ENCODE measurements at regions not wholly inside any gene's neighbourhood (a gene's known extent, or its start where the extent isn't known, plus 50 kb on each side); places are given as distances from the start of the nearest gene placed in this dataset.

DNA sequence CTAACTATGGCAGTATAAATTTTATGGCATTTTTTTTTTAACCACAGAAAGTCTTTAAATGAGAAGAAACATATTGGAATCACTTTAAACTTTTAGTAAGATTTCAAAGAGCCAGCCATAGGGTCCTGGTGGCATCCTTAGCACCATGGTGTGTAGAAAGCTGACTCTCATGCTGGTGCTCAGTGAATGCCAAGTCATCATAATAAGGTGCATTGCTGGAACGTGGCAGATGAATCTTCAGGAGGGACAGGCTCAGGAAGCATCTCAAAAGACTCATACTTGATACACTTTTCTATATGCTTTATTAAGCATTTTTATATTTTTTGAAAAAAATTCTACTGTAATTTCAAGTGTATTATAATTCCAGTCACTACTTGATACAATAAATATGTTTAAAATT, 274.2 kb downstream of the ZIC4 start:
- no peaks in the 10 kb centered on the region for H3K9me2 ChIP-seq (replicated peaks; ENCODE audit: control insufficient read depth, low read length)
- no peaks in the 10 kb centered on the region for H3K79me2 ChIP-seq (ENCODE audit: control insufficient read depth, low read length)
- no peaks in the 10 kb centered on the region for H3K27me3 ChIP-seq (ENCODE audit: control insufficient read depth, low read length)
- peaks cover 4% of the 10 kb centered on the region; the same call in 1 of the 2 replicates for H3K9me3 ChIP-seq (ENCODE audit: control insufficient read depth, insufficient read depth, low read length)
- TF ChIP-seq, protein P1, sequence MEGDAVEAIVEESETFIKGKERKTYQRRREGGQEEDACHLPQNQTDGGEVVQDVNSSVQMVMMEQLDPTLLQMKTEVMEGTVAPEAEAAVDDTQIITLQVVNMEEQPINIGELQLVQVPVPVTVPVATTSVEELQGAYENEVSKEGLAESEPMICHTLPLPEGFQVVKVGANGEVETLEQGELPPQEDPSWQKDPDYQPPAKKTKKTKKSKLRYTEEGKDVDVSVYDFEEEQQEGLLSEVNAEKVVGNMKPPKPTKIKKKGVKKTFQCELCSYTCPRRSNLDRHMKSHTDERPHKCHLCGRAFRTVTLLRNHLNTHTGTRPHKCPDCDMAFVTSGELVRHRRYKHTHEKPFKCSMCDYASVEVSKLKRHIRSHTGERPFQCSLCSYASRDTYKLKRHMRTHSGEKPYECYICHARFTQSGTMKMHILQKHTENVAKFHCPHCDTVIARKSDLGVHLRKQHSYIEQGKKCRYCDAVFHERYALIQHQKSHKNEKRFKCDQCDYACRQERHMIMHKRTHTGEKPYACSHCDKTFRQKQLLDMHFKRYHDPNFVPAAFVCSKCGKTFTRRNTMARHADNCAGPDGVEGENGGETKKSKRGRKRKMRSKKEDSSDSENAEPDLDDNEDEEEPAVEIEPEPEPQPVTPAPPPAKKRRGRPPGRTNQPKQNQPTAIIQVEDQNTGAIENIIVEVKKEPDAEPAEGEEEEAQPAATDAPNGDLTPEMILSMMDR (IDR thresholded peaks at IDR 0.05; ENCODE audit: low read depth, low read length, poor library complexity, severe bottlenecking) = no peak
- no peak for TF ChIP-seq EZH2phosphoT487 (IDR thresholded peaks at IDR 0.05; ENCODE audit: borderline replicate concordance, low read length)
- no peaks in the 10 kb centered on the region for H3K36me3 ChIP-seq (ENCODE audit: control insufficient read depth, low read length)
- H3K27ac ChIP-seq (ENCODE audit: low read depth, low read length) = no peak overlapping the region
- H4K20me1 ChIP-seq (ENCODE audit: control insufficient read depth, insufficient read depth, low read depth, low read length) = no peaks in the 10 kb centered on the region
- no peak overlapping the region for H3K4me2 ChIP-seq (ENCODE audit: low read length)
- no peak overlapping the region for H3K4me3 ChIP-seq (ENCODE audit: low read length)
- no peaks in the 10 kb centered on the region for H3K4me1 ChIP-seq (ENCODE audit: control insufficient read depth, low read length)
- H3F3A ChIP-seq (ENCODE audit: control insufficient read depth, insufficient read depth) = no peaks in the 10 kb centered on the region

DNA sequence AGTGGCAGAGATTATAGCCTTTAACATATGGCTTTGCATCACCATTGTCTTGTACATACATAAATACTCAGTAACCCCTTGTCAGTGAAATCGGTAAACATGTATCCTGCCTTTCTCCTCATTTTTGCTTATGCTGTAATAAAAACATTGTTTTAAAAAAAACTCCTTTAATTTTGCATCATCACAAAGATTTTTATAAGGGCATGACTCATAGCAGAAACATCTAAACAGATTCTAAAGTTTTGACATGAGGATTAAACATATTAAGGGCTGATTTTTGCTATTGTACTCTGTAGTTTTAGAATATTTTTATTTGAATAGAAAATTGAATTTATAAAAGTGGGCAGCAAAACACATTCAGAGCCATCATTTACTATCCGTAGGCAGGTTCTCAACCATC, 275.9 kb downstream of the ZIC4 start:
- Histone ChIP-seq H3K4me1 (ENCODE audit: control insufficient read depth, low read length) (no peaks in the 10 kb centered on the region), H3K36me3 (ENCODE audit: control insufficient read depth, low read length) (no peaks in the 10 kb centered on the region), H4K20me1 (ENCODE audit: control insufficient read depth, insufficient read depth, low read depth, low read length) (no peaks in the 10 kb centered on the region), H3K79me2 (ENCODE audit: control insufficient read depth, low read length) (no peaks in the 10 kb centered on the region), H3K4me2 (ENCODE audit: low read length) (no peak overlapping the region), H3K9me3 (ENCODE audit: control insufficient read depth, insufficient read depth, low read length) (peaks cover 4% of the 10 kb centered on the region; the same call in 1 of the 2 replicates), H3K4me3 (ENCODE audit: low read length) (no peak overlapping the region), H3K27me3 (ENCODE audit: control insufficient read depth, low read length) (no peaks in the 10 kb centered on the region), H3K9me2 (replicated peaks; ENCODE audit: control insufficient read depth, low read length) (no peaks in the 10 kb centered on the region), H3K27ac (ENCODE audit: low read depth, low read length) (no peak overlapping the region), H3F3A (ENCODE audit: control insufficient read depth, insufficient read depth) (no peaks in the 10 kb centered on the region)
- no peak for TF ChIP-seq EZH2phosphoT487 (IDR thresholded peaks at IDR 0.05; ENCODE audit: borderline replicate concordance, low read length)
- TF ChIP-seq, protein P1 (IDR thresholded peaks at IDR 0.05; ENCODE audit: low read depth, low read length, poor library complexity, severe bottlenecking) = no peak

DNA sequence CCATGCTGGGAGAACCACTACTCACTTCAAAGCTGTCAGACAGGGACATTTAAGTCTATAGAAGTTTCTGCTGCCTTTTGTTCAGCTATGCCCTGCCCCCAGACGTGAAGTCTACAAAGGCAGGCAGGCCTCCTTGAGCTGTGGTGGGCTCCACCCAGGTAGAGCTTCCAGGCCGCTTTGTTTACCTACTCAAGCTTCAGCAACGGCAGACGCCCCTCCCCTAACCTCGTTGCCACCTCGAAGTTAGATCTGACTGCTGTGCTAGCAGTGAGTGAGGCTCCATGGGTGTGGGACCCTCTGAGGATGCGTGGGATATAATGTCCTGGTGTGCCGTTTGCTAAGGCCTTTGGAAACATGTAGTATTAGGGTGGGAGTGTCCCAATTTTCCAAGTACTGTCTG, 276.7 kb downstream of the ZIC4 start:
- no peaks in the 10 kb centered on the region for H3K9me2 ChIP-seq (replicated peaks; ENCODE audit: control insufficient read depth, low read length)
- no peaks in the 10 kb centered on the region for H3K79me2 ChIP-seq (ENCODE audit: control insufficient read depth, low read length)
- no peaks in the 10 kb centered on the region for H3K4me1 ChIP-seq (ENCODE audit: control insufficient read depth, low read length)
- no peak overlapping the region for H3K4me2 ChIP-seq (ENCODE audit: low read length)
- no peaks in the 10 kb centered on the region for H3K9me3 ChIP-seq (ENCODE audit: control insufficient read depth, insufficient read depth, low read length)
- H3F3A ChIP-seq (ENCODE audit: control insufficient read depth, insufficient read depth) = no peaks in the 10 kb centered on the region
- H3K27ac ChIP-seq (ENCODE audit: low read depth, low read length) = no peak overlapping the region
- TF ChIP-seq, protein P1 (IDR thresholded peaks at IDR 0.05; ENCODE audit: low read depth, low read length, poor library complexity, severe bottlenecking) = no peak
- no peak for TF ChIP-seq EZH2phosphoT487 (IDR thresholded peaks at IDR 0.05; ENCODE audit: borderline replicate concordance, low read length)
- no peaks in the 10 kb centered on the region for H3K27me3 ChIP-seq (ENCODE audit: control insufficient read depth, low read length)
- no peaks in the 10 kb centered on the region for H4K20me1 ChIP-seq (ENCODE audit: control insufficient read depth, insufficient read depth, low read depth, low read length)
- H3K36me3 ChIP-seq (ENCODE audit: control insufficient read depth, low read length) = no peaks in the 10 kb centered on the region
- H3K4me3 ChIP-seq (ENCODE audit: low read length) = no peak overlapping the region

DNA sequence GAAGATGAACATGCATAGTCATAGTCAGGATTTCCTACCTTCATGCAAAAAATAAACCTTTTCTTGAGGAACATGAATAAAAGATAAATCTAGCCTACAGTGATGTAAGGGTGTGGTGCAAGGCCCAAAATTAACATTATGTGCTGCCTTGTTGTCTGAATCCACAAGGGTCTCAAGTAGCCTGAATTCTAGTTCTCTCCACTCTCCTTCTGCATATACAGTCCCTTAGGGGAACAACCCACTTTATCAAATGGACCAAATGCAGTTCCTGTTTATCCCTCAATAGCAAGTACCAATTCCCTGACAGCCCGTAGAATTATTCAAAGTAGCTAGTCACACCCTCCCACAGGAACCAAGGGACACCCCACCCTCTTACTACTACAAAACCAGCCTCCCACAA, 284.0 kb downstream of the ZIC4 start:
- TF ChIP-seq, protein P1 (IDR thresholded peaks at IDR 0.05; ENCODE audit: low read depth, low read length, poor library complexity, severe bottlenecking) = no peak
- no peak for TF ChIP-seq EZH2phosphoT487 (IDR thresholded peaks at IDR 0.05; ENCODE audit: borderline replicate concordance, low read length)
- H3F3A ChIP-seq (ENCODE audit: control insufficient read depth, insufficient read depth) = no peaks in the 10 kb centered on the region
- H3K9me3 ChIP-seq (ENCODE audit: control insufficient read depth, insufficient read depth, low read length) = no peaks in the 10 kb centered on the region
- H3K27ac ChIP-seq (ENCODE audit: low read depth, low read length) = no peak overlapping the region
- H3K79me2 ChIP-seq (ENCODE audit: control insufficient read depth, low read length) = no peaks in the 10 kb centered on the region
- H3K27me3 ChIP-seq (ENCODE audit: control insufficient read depth, low read length) = no peaks in the 10 kb centered on the region
- no peaks in the 10 kb centered on the region for H3K4me1 ChIP-seq (ENCODE audit: control insufficient read depth, low read length)
- no peaks in the 10 kb centered on the region for H3K36me3 ChIP-seq (ENCODE audit: control insufficient read depth, low read length)
- H3K4me2 ChIP-seq (ENCODE audit: low read length) = no peak overlapping the region
- no peak overlapping the region for H3K4me3 ChIP-seq (ENCODE audit: low read length)
- no peaks in the 10 kb centered on the region for H4K20me1 ChIP-seq (ENCODE audit: control insufficient read depth, insufficient read depth, low read depth, low read length)
- no peaks in the 10 kb centered on the region for H3K9me2 ChIP-seq (replicated peaks; ENCODE audit: control insufficient read depth, low read length)

Data from DOHH2 (cell line).